ENCODE measurements at regions not wholly inside any gene's neighbourhood (a gene's known extent, or its start where the extent isn't known, plus 50 kb on each side); places are given as distances from the start of the nearest gene placed in this dataset.

GRCh38 chr12:88953029-88953586 lies 372.8 kb upstream of the KITLG start:
- POLR2A ChIA-PET (ENCODE audit: low non-redundant PET) = no interaction called here
- TF ChIP-seq CTCF (conservative IDR thresholded peaks at IDR 0.05; ENCODE audit: low read depth) = no peak
- no peak for DNase-seq (ENCODE audit: low spot score)
- H3K27ac ChIP-seq = no peak overlapping the region
- CTCF ChIA-PET = no interaction called here

- no peak overlapping the region for H3K27ac ChIP-seq
- CTCF ChIA-PET = no interaction called here
- DNase-seq (ENCODE audit: low spot score) = no peak
- TF ChIP-seq CTCF (conservative IDR thresholded peaks at IDR 0.05; ENCODE audit: low read depth) = no peak
- POLR2A ChIA-PET (ENCODE audit: low non-redundant PET) = no interaction called here
Observed at GRCh38 chr12:88952562-88952942, 372.3 kb upstream of the KITLG start.

GRCh38 chr12:88951860-88952561 lies 371.7 kb upstream of the KITLG start:
- no peak for DNase-seq (ENCODE audit: low spot score)
- TF ChIP-seq CTCF (conservative IDR thresholded peaks at IDR 0.05; ENCODE audit: low read depth) = no peak
- H3K27ac ChIP-seq = no peak overlapping the region
- ChIA-PET POLR2A (ENCODE audit: low non-redundant PET) (no interaction called here), CTCF (interaction anchor here (0.6 kb wide), 1 partner anchor 109 kb away, joined by 6 read pairs; no protein-coding TSS in a partner anchor)

GRCh38 chr12:88951177-88951576 lies 370.9 kb upstream of the KITLG start:
- CTCF ChIA-PET = no interaction called here
- POLR2A ChIA-PET (ENCODE audit: low non-redundant PET) = no interaction called here
- no peak overlapping the region for H3K27ac ChIP-seq
- DNase-seq (ENCODE audit: low spot score) = no peak
- TF ChIP-seq CTCF (conservative IDR thresholded peaks at IDR 0.05; ENCODE audit: low read depth) = no peak

GRCh38 chr12:88947486-88948043 lies 367.3 kb upstream of the KITLG start:
- no peak overlapping the region for H3K27ac ChIP-seq
- POLR2A ChIA-PET (ENCODE audit: low non-redundant PET) = no interaction called here
- DNase-seq (ENCODE audit: low spot score) = no peak

More at GRCh38 chr12:88947486-88948043, 367.3 kb upstream of the KITLG start:
- CTCF ChIA-PET = interaction anchor here (0.7 kb wide), 1 partner anchor 354 kb away, joined by 4 read pairs; no protein-coding TSS in a partner anchor
- no peak for TF ChIP-seq CTCF (conservative IDR thresholded peaks at IDR 0.05; ENCODE audit: low read depth)
